Hematopoietic multipotent progenitor cell treated with erythropoietin and hydrocortisone succinate and interleukin-3 and kit ligand, for 8 days (in vitro differentiated cells): ENCODE measurements at regions not wholly inside any gene's neighbourhood (a gene's known extent, or its start where the extent isn't known, plus 50 kb on each side); places are given as distances from the start of the nearest gene placed in this dataset.

Experiments used
- DNase-seq: peaks from one replicate; pipeline ENCODE4 v3.0.0-alpha.2; 2015

GRCh38 chr6:8275667-8276066 is 159.7 kb downstream of the SLC35B3 start:
- no peak for DNase-seq

- no peak for DNase-seq
These were observed 161.1 kb downstream of the SLC35B3 start for GRCh38 chr6:8274226-8274625.

- no peak for DNase-seq
These were observed 165.4 kb downstream of the SLC35B3 start for GRCh38 chr6:8269872-8270454.

GRCh38 chr6:8269094-8269493 is 166.3 kb downstream of the SLC35B3 start:
- no peak for DNase-seq

DNA sequence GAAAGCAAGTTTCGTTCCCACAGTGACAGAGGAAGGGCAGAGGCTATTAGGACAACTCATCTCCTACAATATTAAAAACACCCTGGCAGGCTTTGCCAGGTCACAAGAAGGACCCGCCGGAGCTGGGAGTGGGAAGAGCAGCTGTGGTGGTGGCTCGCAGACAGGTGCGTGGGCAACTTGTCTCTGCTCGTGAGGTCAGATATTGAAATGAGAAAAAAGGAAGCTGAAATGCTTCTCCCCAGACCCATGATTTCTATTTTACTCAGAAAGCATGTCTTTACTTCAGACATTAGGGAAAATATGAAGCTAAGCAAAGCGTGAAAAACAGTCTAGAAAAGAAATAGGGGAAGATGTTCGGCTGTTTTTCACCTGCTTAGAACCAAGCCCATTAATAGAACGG is 166.3 kb upstream of the EEF1E1 start:
- no peak for DNase-seq

- no peak for DNase-seq
These were observed 165.8 kb upstream of the EEF1E1 start for GRCh38 chr6:8268156-8268555.

DNA sequence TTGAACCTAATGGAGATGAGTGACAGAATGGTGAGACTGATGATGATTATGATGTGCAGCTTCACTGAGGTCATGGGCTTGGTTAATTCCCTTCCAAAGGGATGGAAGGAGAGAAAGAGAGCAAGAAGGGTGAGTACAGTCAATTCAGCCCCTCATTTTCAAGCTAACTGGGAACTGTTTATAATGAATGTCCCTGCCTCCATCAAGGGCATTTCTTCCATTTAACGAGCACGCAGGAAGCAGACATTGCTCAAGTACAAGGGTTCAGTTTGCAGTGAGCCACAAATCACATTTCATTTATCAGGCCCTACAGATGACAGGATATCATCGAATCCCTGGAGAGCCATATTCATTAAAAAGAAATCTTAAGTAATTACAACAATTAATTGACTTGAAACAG is 158.3 kb upstream of the EEF1E1 start:
- DNase-seq = no peak

- no peak for DNase-seq
These were observed 144.1 kb upstream of the EEF1E1 start for GRCh38 chr6:8246403-8246802.

GRCh38 chr6:8245726-8246125 is 143.4 kb upstream of the EEF1E1 start:
- DNase-seq = no peak

- no peak for DNase-seq
These were observed 141.1 kb upstream of the EEF1E1 start for GRCh38 chr6:8243475-8243874.

DNA sequence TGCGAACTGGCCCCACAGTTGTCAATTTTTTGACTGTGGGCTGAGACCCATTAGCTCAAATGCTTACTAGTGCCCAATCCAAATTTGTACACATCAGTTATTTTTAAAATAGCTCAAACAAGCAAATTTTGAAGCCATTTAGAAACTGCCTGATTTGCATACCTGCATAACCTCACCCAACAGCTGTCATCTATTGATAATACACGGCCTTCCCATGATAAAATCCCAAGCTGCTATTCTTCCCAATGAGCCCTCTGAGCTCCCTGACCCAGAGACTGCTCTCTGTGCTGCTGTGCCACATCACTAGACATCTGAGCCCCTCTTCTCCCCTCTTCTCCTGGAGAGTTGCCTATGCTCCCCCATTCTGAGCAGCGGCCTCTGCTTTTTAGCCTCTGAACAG is 140.5 kb upstream of the EEF1E1 start:
- DNase-seq = no peak

- DNase-seq = no peak
These were observed 138.0 kb upstream of the EEF1E1 start for GRCh38 chr6:8240301-8240700.

DNA sequence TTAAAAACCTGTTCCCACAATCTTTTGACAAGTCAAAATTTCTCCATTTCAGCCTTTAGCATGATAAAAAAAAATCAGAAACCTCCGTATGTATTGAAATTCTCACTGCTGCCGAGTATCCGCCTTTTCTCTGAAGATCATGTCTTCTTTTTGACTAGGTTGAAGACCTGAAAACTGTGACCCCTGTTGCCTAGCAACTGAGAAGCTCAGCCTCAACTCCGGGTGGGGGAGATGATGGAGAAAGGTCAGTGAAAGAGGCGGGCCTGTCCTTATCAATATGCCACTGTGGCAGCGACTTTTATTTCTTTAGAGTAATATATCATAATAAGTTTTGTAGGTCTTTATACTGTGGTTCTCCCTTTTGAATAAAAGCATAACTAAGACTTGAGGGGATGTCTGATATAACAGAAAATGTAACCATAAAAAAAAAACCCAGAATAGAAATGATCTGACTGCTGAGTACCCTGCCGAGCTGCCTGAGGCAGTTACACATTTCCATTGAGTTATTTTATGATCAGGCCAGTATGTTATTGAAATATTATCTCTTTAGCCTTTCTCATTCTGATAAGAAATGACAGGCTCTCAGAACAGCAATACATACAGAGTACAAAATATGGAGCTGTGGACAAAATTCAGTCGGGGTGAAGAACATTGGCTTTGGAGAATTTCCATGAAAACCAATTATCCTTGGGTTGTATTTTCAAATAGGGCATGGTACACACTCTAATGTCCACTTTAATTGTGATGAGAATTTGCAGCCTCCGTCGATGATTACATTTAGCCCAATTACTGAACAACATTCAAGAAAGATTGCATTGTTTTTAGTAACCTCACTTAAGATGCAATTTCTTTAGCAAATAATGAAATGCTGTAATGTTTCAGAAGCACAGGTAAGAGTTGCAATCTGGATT is 136.7 kb upstream of the EEF1E1 start:
- DNase-seq = no peak

DNA sequence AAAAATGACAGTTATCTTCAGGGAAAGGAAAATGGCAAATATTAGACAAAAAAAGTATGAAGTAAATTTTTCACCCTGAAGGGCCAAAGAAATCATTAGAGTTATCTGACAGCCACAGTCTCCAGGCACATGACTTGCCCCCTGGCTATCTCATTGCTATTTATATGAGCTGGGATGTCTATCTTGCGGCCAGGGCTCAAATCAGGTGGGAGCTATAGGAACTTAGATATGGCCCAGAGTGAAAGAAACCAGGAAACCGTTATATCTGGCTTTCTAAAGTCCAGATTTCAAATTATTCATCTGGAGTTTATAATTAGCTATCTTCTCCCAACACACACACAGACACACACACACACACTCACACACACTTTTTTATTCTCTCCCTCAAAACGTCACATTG is 135.3 kb upstream of the EEF1E1 start:
- DNase-seq = no peak

GRCh38 chr6:8236956-8237355 is 134.6 kb upstream of the EEF1E1 start:
- DNase-seq = no peak

- DNase-seq = no peak
These were observed 132.0 kb upstream of the EEF1E1 start for GRCh38 chr6:8234321-8234720.

DNA sequence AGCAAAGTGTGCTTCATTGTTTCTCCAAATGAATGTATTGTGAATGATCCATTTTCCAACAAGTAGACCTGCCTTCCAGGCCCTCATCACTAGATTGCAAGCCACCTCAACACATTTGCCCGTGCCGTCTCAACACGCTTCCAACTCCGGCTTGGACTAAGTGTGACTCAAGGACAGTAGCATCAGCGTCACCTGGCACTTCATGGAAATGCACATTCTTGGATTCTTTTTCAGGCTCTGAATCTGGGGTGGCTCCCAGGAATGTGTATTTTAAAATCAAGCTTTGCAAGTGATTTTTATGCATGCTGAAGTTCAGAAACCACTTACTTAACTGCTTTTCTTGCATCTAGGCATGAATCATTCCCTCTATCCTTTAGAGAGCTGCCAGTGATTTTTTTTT is 129.6 kb upstream of the EEF1E1 start:
- DNase-seq = no peak

GRCh38 chr6:8229915-8230756 is 127.8 kb upstream of the EEF1E1 start:
- no peak for DNase-seq

DNA sequence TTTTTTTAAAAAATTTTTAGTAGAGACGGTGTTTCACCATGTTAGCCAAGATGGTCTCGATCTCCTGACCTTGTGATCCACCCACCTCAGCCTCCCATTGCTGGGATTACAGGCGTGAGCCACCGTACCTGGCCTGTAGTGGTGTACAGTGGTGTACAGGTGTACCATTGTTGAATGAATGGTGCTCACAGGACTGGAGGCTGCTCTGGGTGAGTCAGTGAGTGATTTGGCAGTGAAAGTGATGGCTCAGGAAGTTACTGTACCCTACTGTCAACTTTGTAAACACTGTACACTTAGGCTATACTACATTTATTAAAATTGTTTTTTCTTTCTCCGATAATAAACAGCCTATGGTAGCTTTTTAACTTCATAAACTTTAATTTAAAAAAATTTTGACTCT is 122.8 kb upstream of the EEF1E1 start:
- DNase-seq = no peak

- no peak for DNase-seq
These were observed 121.3 kb upstream of the EEF1E1 start for GRCh38 chr6:8223678-8224077.

- peak; percentile 57 for DNase-seq
These were observed 117.1 kb upstream of the EEF1E1 start for GRCh38 chr6:8219352-8219943.

DNA sequence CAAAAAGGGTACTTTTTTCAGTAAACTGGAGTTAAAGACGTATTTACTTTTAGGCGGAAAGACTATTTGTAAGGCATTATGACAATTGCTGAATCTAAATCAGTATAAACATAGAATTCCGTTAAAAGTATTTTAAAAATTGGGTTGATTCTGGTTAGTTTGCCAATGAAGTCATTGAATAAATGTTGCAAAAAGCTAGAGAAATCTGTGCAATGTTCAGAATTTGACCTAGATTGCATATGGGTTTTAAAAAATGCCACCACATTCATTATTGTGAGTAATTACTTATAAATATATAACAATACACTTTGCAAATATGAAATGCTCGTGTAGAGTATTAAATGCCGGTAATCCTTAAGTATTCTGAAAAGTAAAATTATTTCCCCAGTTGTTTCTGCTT is 116.5 kb upstream of the EEF1E1 start:
- no peak for DNase-seq

DNA sequence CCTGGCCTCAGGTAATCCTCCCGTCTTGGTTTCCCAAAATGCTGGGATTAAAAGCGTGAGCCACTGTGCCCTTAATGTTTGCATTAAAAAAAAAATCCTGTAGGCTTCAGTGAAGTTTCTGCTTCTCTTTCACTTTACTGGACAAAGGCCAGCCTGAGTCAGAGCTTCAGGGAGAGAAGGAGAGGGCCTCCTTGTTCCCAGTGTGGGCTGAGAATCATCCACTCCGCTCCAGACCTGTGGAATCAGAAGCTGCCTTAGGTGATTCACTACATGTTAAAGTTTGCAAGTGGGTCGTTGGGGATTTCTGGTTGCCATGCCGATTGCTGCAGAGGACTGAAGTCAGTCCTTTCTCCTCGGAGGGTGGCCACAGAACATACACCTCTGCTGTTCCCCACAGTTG is 113.3 kb upstream of the EEF1E1 start:
- DNase-seq = no peak
